Bronchial epithelial cell (primary cell): ENCODE measurements at regions not wholly inside any gene's neighbourhood (a gene's known extent, or its start where the extent isn't known, plus 50 kb on each side); places are given as distances from the start of the nearest gene placed in this dataset.

Experiments
- DNase-seq: peaks from one replicate; pipeline ENCODE4 v3.0.0-alpha.2; 2010; ENCODE audit warnings: low read depth
- FAIRE-seq: peaks from 2 replicates; lab custom pipeline; 2011; peaks lifted over from hg19 to GRCh38; lab: Jason Lieb, UNC
- H3K27me3 ChIP-seq: 2 replicates; pipeline ENCODE4 v1.5.1; 2011; ENCODE audit warnings: low read length; ENCODE audit not compliant: control insufficient read depth, insufficient read depth
- H3K36me3 ChIP-seq: 2 replicates; pipeline ENCODE4 v1.5.1; 2011; ENCODE audit warnings: low read length; ENCODE audit not compliant: control insufficient read depth, insufficient read depth
- H3K4me3 ChIP-seq: 2 replicates; pipeline ENCODE4 v1.5.1; 2011; ENCODE audit warnings: mild to moderate bottlenecking, low read depth, low read length, control low read depth
- CTCF ChIP-seq: IDR thresholded peaks from 2 replicates; pipeline ENCODE4 v1.5.1; 2011; ENCODE audit warnings: mild to moderate bottlenecking, moderate library complexity, low read length, control low read depth, inconsistent platforms; ENCODE audit not compliant: insufficient read depth, severe bottlenecking

GRCh38 chr1:24990136-24990535 lies 60.1 kb upstream of the RUNX3 start:
- no peaks in the 10 kb centered on the region for H3K36me3 ChIP-seq
- FAIRE-seq (no peak), DNase-seq (no peak)
- TF ChIP-seq CTCF, result no peak
- peaks cover 2% of the 10 kb centered on the region for H3K27me3 ChIP-seq
- no peak overlapping the region for H3K4me3 ChIP-seq

GRCh38 chr1:24989082-24989481 lies 59.0 kb upstream of the RUNX3 start:
- Histone ChIP-seq H3K4me3 (no peak overlapping the region), H3K36me3 (no peaks in the 10 kb centered on the region), H3K27me3 (peaks cover 2% of the 10 kb centered on the region)
- no peak for TF ChIP-seq CTCF
- DNase-seq (no peak), FAIRE-seq (no peak)

GRCh38 chr1:24988558-24988912 lies 58.5 kb upstream of the RUNX3 start:
- Histone ChIP-seq H3K4me3 (no peak overlapping the region), H3K36me3 (no peaks in the 10 kb centered on the region), H3K27me3 (peaks cover 2% of the 10 kb centered on the region)
- FAIRE-seq, result no peak
- no peak for DNase-seq
- no peak for TF ChIP-seq CTCF

- Histone ChIP-seq H3K27me3 (peaks cover 2% of the 10 kb centered on the region), H3K36me3 (no peaks in the 10 kb centered on the region), H3K4me3 (no peak overlapping the region)
- DNase-seq (no peak), FAIRE-seq (no peak)
- no peak for TF ChIP-seq CTCF
These were observed 57.9 kb upstream of the RUNX3 start for GRCh38 chr1:24987875-24988557.

- FAIRE-seq, result no peak
- Histone ChIP-seq H3K4me3 (no peak overlapping the region), H3K27me3 (peaks cover 2% of the 10 kb centered on the region), H3K36me3 (no peaks in the 10 kb centered on the region)
- no peak for DNase-seq
- TF ChIP-seq CTCF, result no peak
These were observed 57.3 kb upstream of the RUNX3 start for GRCh38 chr1:24987424-24987823.

- DNase-seq, result no peak
- TF ChIP-seq CTCF, result no peak
- Histone ChIP-seq H3K36me3 (no peaks in the 10 kb centered on the region), H3K4me3 (no peak overlapping the region), H3K27me3 (peaks cover 2% of the 10 kb centered on the region)
- no peak for FAIRE-seq
These were observed 56.4 kb upstream of the RUNX3 start for GRCh38 chr1:24986372-24986965.
